ENCODE measurements at regions not wholly inside any gene's neighbourhood (a gene's known extent, or its start where the extent isn't known, plus 50 kb on each side); places are given as distances from the start of the nearest gene placed in this dataset.
"Not testable (repeated sequence)": the region's sequence is repeated elsewhere in the genome, so short reads cannot be mapped to it uniquely, and the experiment has no call there.

DNA sequence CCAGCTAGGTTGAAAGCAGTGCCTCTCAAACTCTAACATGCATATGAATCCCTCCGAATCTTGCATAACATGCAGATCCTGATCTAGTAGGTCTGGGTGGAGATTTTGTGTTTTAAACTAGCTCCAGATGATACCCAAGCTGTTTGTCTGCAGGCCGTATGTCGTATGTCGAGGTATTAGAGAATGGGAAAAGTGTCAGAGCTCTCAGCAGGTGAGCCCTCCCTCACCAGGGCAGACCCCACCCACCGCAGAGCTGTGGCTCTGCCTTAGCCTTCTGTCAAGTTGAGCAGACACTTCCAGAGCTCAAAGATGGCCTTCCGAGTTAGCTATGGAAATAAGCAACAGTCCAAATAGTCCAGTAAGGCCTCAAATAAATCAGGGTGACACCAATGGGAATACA is 83.2 kb upstream of the MAP3K1 start:
- ChIA-PET CTCF (no interaction called here), POLR2A (interaction anchor here (0.6 to 0.7 kb wide), 2 partner anchors 52 to 222 kb away, joined by 3 to 5 read pairs; no protein-coding TSS in a partner anchor)
- Mint-ChIP-seq H3K27me3 (no peaks in the 10 kb centered on the region), H3K4me3 (no peak overlapping the region), H3K9me3 (no peaks in the 10 kb centered on the region), H3K27ac (no peak overlapping the region), H3K36me3 (ENCODE audit: low read depth) (no peaks in the 10 kb centered on the region), H3K4me1 (ENCODE audit: low read depth) (peaks cover 48% of the 10 kb centered on the region)
- TF ChIP-seq, protein P1, sequence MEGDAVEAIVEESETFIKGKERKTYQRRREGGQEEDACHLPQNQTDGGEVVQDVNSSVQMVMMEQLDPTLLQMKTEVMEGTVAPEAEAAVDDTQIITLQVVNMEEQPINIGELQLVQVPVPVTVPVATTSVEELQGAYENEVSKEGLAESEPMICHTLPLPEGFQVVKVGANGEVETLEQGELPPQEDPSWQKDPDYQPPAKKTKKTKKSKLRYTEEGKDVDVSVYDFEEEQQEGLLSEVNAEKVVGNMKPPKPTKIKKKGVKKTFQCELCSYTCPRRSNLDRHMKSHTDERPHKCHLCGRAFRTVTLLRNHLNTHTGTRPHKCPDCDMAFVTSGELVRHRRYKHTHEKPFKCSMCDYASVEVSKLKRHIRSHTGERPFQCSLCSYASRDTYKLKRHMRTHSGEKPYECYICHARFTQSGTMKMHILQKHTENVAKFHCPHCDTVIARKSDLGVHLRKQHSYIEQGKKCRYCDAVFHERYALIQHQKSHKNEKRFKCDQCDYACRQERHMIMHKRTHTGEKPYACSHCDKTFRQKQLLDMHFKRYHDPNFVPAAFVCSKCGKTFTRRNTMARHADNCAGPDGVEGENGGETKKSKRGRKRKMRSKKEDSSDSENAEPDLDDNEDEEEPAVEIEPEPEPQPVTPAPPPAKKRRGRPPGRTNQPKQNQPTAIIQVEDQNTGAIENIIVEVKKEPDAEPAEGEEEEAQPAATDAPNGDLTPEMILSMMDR (IDR thresholded peaks at IDR 0.05), result no peak
- Histone ChIP-seq H3K27me3 (ENCODE audit: control insufficient read depth in 1 of 2, insufficient read depth in 2 of 2, low read length in 2 of 2) (no peaks in the 10 kb centered on the region), H3K9me3 (ENCODE audit: control insufficient read depth in 1 of 2, insufficient read depth in 1 of 2, low read length in 2 of 2) (no peaks in the 10 kb centered on the region), H3K27ac (ENCODE audit: low read depth in 1 of 2, low read length in 2 of 2) (no peak overlapping the region), H3K4me3 (ENCODE audit: low read length) (no peak overlapping the region), H3K4me1 (ENCODE audit: insufficient read depth, low read length) (peaks cover 40% of the 10 kb centered on the region), H3K36me3 (ENCODE audit: insufficient read depth, low read length) (no peaks in the 10 kb centered on the region)
- intact Hi-C loops (cut with DNase I, micrococcal nuclease), result no loop called here
- ATAC-seq (ENCODE audit: poor library complexity) (no peak), DNase-seq (no peak)

- H3K36me3 Mint-ChIP-seq (ENCODE audit: low read depth); H3K9me3 ChIP-seq (ENCODE audit: control insufficient read depth in 1 of 2, insufficient read depth in 1 of 2, low read length in 2 of 2); H3K4me3 Mint-ChIP-seq; ATAC-seq (ENCODE audit: poor library complexity); H3K27me3 Mint-ChIP-seq; H3K27ac ChIP-seq (ENCODE audit: low read depth in 1 of 2, low read length in 2 of 2); H3K27ac Mint-ChIP-seq; H3K4me3 ChIP-seq (ENCODE audit: low read length); H3K27me3 ChIP-seq (ENCODE audit: control insufficient read depth in 1 of 2, insufficient read depth in 2 of 2, low read length in 2 of 2); H3K9me3 Mint-ChIP-seq; H3K36me3 ChIP-seq (ENCODE audit: insufficient read depth, low read length); DNase-seq; POLR2A ChIA-PET; CTCF ChIA-PET; intact Hi-C loops (cut with DNase I, micrococcal nuclease): not testable (repeated sequence)
- peaks cover 34% of the 10 kb centered on the region for H3K4me1 ChIP-seq (ENCODE audit: insufficient read depth, low read length)
- H3K4me1 Mint-ChIP-seq (ENCODE audit: low read depth), result peaks cover 41% of the 10 kb centered on the region
These were observed 83.9 kb upstream of the MAP3K1 start for GRCh38 chr5:56731473-56731872.

GRCh38 chr5:56729488-56729887 is 85.9 kb upstream of the MAP3K1 start:
- H3K9me3 Mint-ChIP-seq, result no peaks in the 10 kb centered on the region
- Histone ChIP-seq H3K36me3 (ENCODE audit: insufficient read depth, low read length) (no peaks in the 10 kb centered on the region), H3K9me3 (ENCODE audit: control insufficient read depth in 1 of 2, insufficient read depth in 1 of 2, low read length in 2 of 2) (no peaks in the 10 kb centered on the region), H3K4me3 (ENCODE audit: low read length) (no peak overlapping the region), H3K27me3 (ENCODE audit: control insufficient read depth in 1 of 2, insufficient read depth in 2 of 2, low read length in 2 of 2) (no peaks in the 10 kb centered on the region), H3K27ac (ENCODE audit: low read depth in 1 of 2, low read length in 2 of 2) (no peak overlapping the region), H3K4me1 (ENCODE audit: insufficient read depth, low read length) (peaks cover 18% of the 10 kb centered on the region)
- TF ChIP-seq, protein P1 (IDR thresholded peaks at IDR 0.05), result no peak
- H3K4me3 Mint-ChIP-seq, result no peak overlapping the region
- ATAC-seq (ENCODE audit: poor library complexity), result no peak
- CTCF ChIA-PET, result no interaction called here
- H3K4me1 Mint-ChIP-seq (ENCODE audit: low read depth), result peaks cover 25% of the 10 kb centered on the region
- H3K27me3 Mint-ChIP-seq, result no peaks in the 10 kb centered on the region
- no peaks in the 10 kb centered on the region for H3K36me3 Mint-ChIP-seq (ENCODE audit: low read depth)
- intact Hi-C loops (cut with DNase I, micrococcal nuclease), result no loop called here
- POLR2A ChIA-PET, result no interaction called here
- DNase-seq, result peak in 2 of 14 experiments; percentile 4 to 10
- no peak overlapping the region for H3K27ac Mint-ChIP-seq

GRCh38 chr5:56725711-56726411 is 89.5 kb upstream of the MAP3K1 start:
- Mint-ChIP-seq H3K4me3 (no peak overlapping the region), H3K9me3 (no peaks in the 10 kb centered on the region), H3K27me3 (no peaks in the 10 kb centered on the region), H3K27ac (no peak overlapping the region), H3K4me1 (ENCODE audit: low read depth) (no peaks in the 10 kb centered on the region), H3K36me3 (ENCODE audit: low read depth) (no peaks in the 10 kb centered on the region)
- no peaks in the 10 kb centered on the region for H3K9me3 ChIP-seq (ENCODE audit: control insufficient read depth in 1 of 2, insufficient read depth in 1 of 2, low read length in 2 of 2)
- intact Hi-C loops (cut with DNase I, micrococcal nuclease), result no loop called here
- H3K36me3 ChIP-seq (ENCODE audit: insufficient read depth, low read length), result no peaks in the 10 kb centered on the region
- no peaks in the 10 kb centered on the region for H3K27me3 ChIP-seq (ENCODE audit: control insufficient read depth in 1 of 2, insufficient read depth in 2 of 2, low read length in 2 of 2)
- DNase-seq, result peak in 1 of 14 experiments; percentile 26
- no peak overlapping the region for H3K27ac ChIP-seq (ENCODE audit: low read depth in 1 of 2, low read length in 2 of 2)
- no peak for ATAC-seq (ENCODE audit: poor library complexity)
- ChIA-PET CTCF (no interaction called here), POLR2A (interaction anchor here (0.8 kb wide), 1 partner anchor 113 kb away, joined by 3 read pairs; no protein-coding TSS in a partner anchor)
- H3K4me1 ChIP-seq (ENCODE audit: insufficient read depth, low read length), result no peaks in the 10 kb centered on the region
- TF ChIP-seq, protein P1 (IDR thresholded peaks at IDR 0.05), result no peak
- no peak overlapping the region for H3K4me3 ChIP-seq (ENCODE audit: low read length)

GRCh38 chr5:56724857-56725256 is 90.5 kb upstream of the MAP3K1 start:
- H3K36me3 Mint-ChIP-seq (ENCODE audit: low read depth); H3K36me3 ChIP-seq (ENCODE audit: insufficient read depth, low read length); H3K9me3 ChIP-seq (ENCODE audit: control insufficient read depth in 1 of 2, insufficient read depth in 1 of 2, low read length in 2 of 2); H3K4me1 Mint-ChIP-seq (ENCODE audit: low read depth); CTCF ChIA-PET; H3K27ac Mint-ChIP-seq; ATAC-seq (ENCODE audit: poor library complexity); H3K27me3 Mint-ChIP-seq; DNase-seq; POLR2A ChIA-PET; H3K27me3 ChIP-seq (ENCODE audit: control insufficient read depth in 1 of 2, insufficient read depth in 2 of 2, low read length in 2 of 2); H3K4me1 ChIP-seq (ENCODE audit: insufficient read depth, low read length); H3K27ac ChIP-seq (ENCODE audit: low read depth in 1 of 2, low read length in 2 of 2); H3K9me3 Mint-ChIP-seq; intact Hi-C loops (cut with DNase I, micrococcal nuclease); H3K4me3 ChIP-seq (ENCODE audit: low read length); H3K4me3 Mint-ChIP-seq: not testable (repeated sequence)

Data from CD4-positive, alpha-beta T cell (primary cell).